ENCODE measurements at regions not wholly inside any gene's neighbourhood (a gene's known extent, or its start where the extent isn't known, plus 50 kb on each side); places are given as distances from the start of the nearest gene placed in this dataset.
"Not testable (repeated sequence)": the region's sequence is repeated elsewhere in the genome, so short reads cannot be mapped to it uniquely, and the experiment has no call there.

DNA sequence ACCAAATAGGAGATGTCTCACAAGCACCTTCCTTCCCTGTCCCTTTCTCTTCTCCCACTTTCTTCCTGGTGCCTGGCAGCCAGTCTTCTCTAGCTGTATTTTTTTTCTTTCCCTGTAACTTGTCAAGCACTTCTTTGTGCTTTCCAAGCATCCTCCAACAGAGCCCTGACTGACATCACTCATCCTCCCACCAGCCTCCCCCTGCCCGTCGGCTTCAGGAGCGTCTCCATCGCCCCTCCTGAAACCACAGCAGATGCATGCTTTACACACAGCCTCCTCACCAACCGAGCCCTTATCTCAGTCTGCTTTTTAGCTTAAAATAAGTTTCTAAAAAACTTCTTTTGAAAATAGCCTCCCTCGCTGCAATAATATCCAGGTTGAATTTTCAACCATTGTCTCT lies 268.7 kb upstream of the CDH5 start:
- DNase-seq (ENCODE audit: low read depth): no peak
- TF ChIP-seq, protein P1, sequence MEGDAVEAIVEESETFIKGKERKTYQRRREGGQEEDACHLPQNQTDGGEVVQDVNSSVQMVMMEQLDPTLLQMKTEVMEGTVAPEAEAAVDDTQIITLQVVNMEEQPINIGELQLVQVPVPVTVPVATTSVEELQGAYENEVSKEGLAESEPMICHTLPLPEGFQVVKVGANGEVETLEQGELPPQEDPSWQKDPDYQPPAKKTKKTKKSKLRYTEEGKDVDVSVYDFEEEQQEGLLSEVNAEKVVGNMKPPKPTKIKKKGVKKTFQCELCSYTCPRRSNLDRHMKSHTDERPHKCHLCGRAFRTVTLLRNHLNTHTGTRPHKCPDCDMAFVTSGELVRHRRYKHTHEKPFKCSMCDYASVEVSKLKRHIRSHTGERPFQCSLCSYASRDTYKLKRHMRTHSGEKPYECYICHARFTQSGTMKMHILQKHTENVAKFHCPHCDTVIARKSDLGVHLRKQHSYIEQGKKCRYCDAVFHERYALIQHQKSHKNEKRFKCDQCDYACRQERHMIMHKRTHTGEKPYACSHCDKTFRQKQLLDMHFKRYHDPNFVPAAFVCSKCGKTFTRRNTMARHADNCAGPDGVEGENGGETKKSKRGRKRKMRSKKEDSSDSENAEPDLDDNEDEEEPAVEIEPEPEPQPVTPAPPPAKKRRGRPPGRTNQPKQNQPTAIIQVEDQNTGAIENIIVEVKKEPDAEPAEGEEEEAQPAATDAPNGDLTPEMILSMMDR (conservative IDR thresholded peaks at IDR 0.05; ENCODE audit: low read depth, low read length): no peak
- H3K4me3 ChIP-seq (ENCODE audit: low read depth, low read length): no peak overlapping the region

DNA sequence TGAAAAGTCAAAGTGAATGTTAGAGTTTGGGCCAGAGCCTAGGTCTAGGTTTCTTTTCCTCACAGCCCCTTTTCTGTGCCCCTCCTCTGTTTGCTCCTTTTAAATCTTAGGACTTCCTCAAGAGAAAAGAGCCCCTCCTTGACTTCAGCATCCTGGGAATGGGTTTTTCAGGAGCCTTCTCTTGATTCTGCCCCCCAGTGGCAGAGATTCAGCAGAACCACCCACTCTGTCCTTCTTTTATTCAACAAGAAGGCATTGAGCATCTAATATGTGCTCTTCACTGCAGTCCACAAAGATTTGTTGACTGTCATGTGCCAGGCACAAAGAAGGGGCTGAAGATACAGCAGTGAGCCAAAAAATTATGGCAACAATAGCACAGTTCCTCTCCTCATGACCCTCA lies 270.8 kb upstream of the CDH5 start:
- no peak overlapping the region for H3K4me3 ChIP-seq (ENCODE audit: low read depth, low read length)
- TF ChIP-seq, protein P1 (conservative IDR thresholded peaks at IDR 0.05; ENCODE audit: low read depth, low read length): no peak
- DNase-seq (ENCODE audit: low read depth): no peak

DNA sequence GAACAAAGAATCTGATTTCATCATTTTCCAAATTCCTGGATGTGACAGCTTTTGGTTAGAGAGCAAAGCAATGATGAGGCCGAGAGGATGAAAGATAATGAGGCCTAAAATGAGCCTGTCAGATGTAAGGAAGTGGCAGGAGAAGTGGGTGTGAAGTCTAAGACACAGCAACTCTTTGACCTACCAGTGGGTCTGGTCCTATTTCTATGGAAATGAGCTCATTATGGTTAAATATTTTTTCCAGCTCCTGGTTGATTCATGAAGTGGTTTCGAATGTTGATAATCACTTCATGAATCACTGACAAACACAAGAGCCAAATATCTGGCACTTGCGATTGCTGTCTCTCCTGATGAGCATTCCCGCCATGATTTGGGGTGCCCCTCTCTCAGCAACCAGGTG lies 273.3 kb upstream of the CDH5 start:
- no peak for DNase-seq (ENCODE audit: low read depth)
- TF ChIP-seq, protein P1 (conservative IDR thresholded peaks at IDR 0.05; ENCODE audit: low read depth, low read length): no peak
- no peak overlapping the region for H3K4me3 ChIP-seq (ENCODE audit: low read depth, low read length)

DNA sequence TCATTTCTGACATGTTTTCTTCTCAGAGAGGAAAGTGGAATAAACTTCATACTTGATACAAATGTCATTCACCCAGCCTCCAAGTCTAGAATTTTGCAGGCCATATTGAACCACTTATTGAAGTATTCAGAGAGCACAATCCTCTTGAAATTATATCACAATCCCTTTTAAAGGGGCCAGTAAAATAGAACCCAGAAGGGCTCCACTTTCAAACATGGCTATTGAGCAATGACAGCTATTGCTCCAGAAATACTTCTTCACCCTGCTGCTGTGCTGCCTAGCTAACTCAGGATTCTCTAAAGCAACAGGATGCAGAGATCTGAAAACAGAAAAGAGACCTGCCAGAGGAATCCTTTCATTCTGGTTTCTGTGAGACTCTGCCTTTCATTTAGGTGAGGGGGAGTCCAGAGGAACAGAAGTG lies 275.0 kb upstream of the CDH5 start:
- no peak for DNase-seq (ENCODE audit: low read depth)
- no peak overlapping the region for H3K4me3 ChIP-seq (ENCODE audit: low read depth, low read length)
- TF ChIP-seq, protein P1 (conservative IDR thresholded peaks at IDR 0.05; ENCODE audit: low read depth, low read length): no peak

DNA sequence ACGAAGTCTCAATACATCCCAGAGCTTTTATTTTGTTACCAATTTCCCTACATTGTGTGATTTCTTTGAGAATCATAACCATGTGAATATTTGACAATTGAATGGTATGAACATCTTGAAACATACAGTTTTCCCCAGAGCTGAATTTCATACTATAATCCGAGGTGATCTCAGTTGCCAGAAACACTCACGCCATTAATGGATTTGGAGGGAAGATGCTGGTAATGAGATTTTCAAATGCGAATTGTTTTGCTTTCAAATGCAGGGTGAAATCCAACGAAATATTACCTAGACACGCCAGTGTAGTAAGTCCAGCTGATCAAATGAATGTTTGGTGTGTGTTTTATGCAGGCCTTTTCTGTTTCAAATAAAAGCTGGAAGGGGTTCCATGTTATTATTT lies 277.8 kb upstream of the CDH5 start:
- TF ChIP-seq, protein P1 (conservative IDR thresholded peaks at IDR 0.05; ENCODE audit: low read depth, low read length): no peak
- DNase-seq (ENCODE audit: low read depth): no peak
- no peak overlapping the region for H3K4me3 ChIP-seq (ENCODE audit: low read depth, low read length)

DNA sequence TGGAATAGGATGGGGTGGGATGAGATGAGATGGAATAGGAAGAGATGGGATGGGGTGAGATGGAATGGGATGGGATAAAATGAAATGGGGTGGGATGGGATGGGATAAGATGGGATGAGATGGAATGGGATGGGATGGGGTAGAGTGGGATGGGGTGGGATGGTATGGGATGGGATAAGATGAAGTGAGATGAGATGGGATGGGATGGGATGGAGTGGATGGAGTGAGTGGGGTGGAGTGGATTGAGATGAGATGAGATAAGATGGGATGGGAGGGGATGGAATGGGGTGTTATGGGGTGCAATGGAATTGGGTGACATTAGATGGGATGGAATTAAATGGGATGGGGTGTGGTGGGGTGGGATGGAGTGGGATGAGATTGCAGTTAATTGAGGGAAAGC lies 279.2 kb upstream of the CDH5 start:
- DNase-seq (ENCODE audit: low read depth): no peak
- TF ChIP-seq, protein P1 (conservative IDR thresholded peaks at IDR 0.05; ENCODE audit: low read depth, low read length): no peak

DNA sequence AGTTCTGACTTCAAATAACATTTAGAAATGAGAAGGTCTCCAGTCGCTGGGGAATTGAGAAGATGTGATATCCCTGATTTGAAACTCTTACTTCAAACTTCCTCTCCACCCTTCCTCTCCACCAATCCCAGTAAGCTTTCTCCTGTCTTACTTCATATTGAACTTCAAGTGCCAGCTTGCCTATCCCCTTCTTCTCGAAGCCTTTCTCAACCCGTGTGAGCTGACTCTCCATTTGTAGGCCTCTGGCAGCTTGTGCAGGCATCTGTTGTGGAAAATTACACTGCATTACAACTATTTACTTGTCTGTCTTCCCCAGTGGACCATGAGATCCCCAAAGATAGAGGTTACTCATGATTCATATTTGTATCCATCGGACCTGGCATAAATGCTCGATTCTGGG lies 280.8 kb upstream of the CDH5 start:
- H3K4me3 ChIP-seq (ENCODE audit: low read depth, low read length): no peak overlapping the region
- DNase-seq (ENCODE audit: low read depth): no peak
- TF ChIP-seq, protein P1 (conservative IDR thresholded peaks at IDR 0.05; ENCODE audit: low read depth, low read length): no peak

More for the DNA sequence above, 279.2 kb upstream of the CDH5 start:
- H3K4me3 ChIP-seq (ENCODE audit: low read depth, low read length): no peak overlapping the region

DNA sequence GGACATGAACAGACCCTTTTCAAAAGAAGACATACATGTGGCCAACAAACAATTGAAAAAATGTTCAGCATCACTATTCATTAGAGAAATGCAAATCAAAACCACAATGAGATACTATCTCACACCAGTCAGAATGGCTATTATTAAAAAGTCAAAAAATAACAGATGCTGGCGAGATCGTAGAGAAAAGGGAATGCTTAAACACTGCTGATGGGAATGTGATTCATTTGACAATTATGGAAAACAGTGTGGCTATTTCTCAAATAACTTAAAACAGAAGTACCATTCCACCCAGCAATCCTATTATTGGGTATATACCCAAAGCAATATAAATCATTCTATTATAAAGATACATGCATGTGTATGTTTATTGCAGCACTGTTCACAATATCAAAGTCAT lies 281.8 kb upstream of the CDH5 start:
- not testable (repeated sequence) for DNase-seq (ENCODE audit: low read depth); H3K4me3 ChIP-seq (ENCODE audit: low read depth, low read length)
